Keratinocyte (primary cell): ENCODE measurements at regions not wholly inside any gene's neighbourhood (a gene's known extent, or its start where the extent isn't known, plus 50 kb on each side); places are given as distances from the start of the nearest gene placed in this dataset.

Source experiments
- CTCF ChIP-seq, 3 experiments: IDR thresholded peaks in 1 of 3; conservative IDR thresholded peaks in 1 of 3; optimal IDR thresholded peaks in 1 of 3; 2 replicates in 2 of 3; 3 replicates in 1 of 3; pipeline versions ENCODE3 to v1.5.1; 2011; ENCODE audit warnings: low read length in 3 of 3, mild to moderate bottlenecking in 3 of 3, moderate library complexity in 2 of 3, control low read depth in 1 of 3, inconsistent platforms in 1 of 3; ENCODE audit not compliant: insufficient read depth in 2 of 3; ENCODE audit errors: extremely low read depth in 1 of 3
- EZH2 ChIP-seq: IDR thresholded peaks from one replicate; pipeline ENCODE4 v1.6.1; 2012; ENCODE audit warnings: inconsistent platforms, mild to moderate bottlenecking, low read length, moderate library complexity

- no peak for TF ChIP-seq CTCF (optimal IDR thresholded peaks at IDR 0.05 in 1 of 3, IDR thresholded peaks at IDR 0.05 in 1 of 3, conservative IDR thresholded peaks at IDR 0.05 in 1 of 3; ENCODE audit: extremely low read depth in 1 of 3, insufficient read depth in 2 of 3, low read length in 3 of 3)
- TF ChIP-seq EZH2: no peak
Observed at GRCh38 chr21:15421947-15422346, 307.8 kb upstream of the USP25 start.
